Hepatocyte (in vitro differentiated cells): ENCODE measurements at regions not wholly inside any gene's neighbourhood (a gene's known extent, or its start where the extent isn't known, plus 50 kb on each side); places are given as distances from the start of the nearest gene placed in this dataset.

Experiments used
- DNase-seq: peaks from one replicate; pipeline ENCODE4 v3.0.0-alpha.2; 2016; ENCODE audit warnings: low spot score
- H2AFZ ChIP-seq: fragments of 200-600 bp; sonication (generic); 2 replicates; pipeline ENCODE4 v1.6.0; 2016; ENCODE audit warnings: antibody characterized with exemption, mild to moderate bottlenecking
- H3K27ac ChIP-seq: fragments of 200-600 bp; sonication (generic); 2 replicates; pipeline ENCODE4 v1.5.1; 2016; ENCODE audit warnings: mild to moderate bottlenecking
- H3K27me3 ChIP-seq: fragments of 200-600 bp; sonication (generic); 2 replicates; pipeline ENCODE4 v1.6.1; 2016
- H3K36me3 ChIP-seq: fragments of 200-600 bp; sonication (generic); replicated peaks from 2 replicates; pipeline ENCODE4 v1.5.1; 2016; ENCODE audit warnings: low read depth; ENCODE audit not compliant: insufficient read depth
- H3K4me1 ChIP-seq: fragments of 200-600 bp; sonication (generic); 2 replicates; pipeline ENCODE4 v1.5.1; 2016; ENCODE audit warnings: mild to moderate bottlenecking, moderate library complexity; ENCODE audit not compliant: insufficient read depth
- H3K4me2 ChIP-seq: fragments of 200-600 bp; sonication (generic); 2 replicates; pipeline ENCODE4 v1.6.0; 2016
- H3K4me3 ChIP-seq: fragments of 200-600 bp; sonication (generic); 2 replicates; pipeline ENCODE4 v1.5.1; 2016; ENCODE audit warnings: mild to moderate bottlenecking
- H3K79me2 ChIP-seq: fragments of 200-600 bp; sonication (generic); 2 replicates; pipeline ENCODE4 v1.6.0; 2017; ENCODE audit warnings: mild to moderate bottlenecking
- H3K9me2 ChIP-seq: fragments of 200-600 bp; sonication (generic); replicated peaks from 2 replicates; pipeline ENCODE4 v1.6.0; 2017; ENCODE audit warnings: mild to moderate bottlenecking; ENCODE audit not compliant: insufficient read depth
- H3K9me3 ChIP-seq: fragments of 200-600 bp; sonication (generic); 2 replicates; pipeline ENCODE4 v1.5.1; 2016; ENCODE audit warnings: low read depth, mild to moderate bottlenecking
- H4K20me1 ChIP-seq: fragments of 200-600 bp; sonication (generic); 2 replicates; pipeline ENCODE4 v1.6.0; 2016; ENCODE audit warnings: mild to moderate bottlenecking; ENCODE audit not compliant: insufficient read depth, poor library complexity, severe bottlenecking
- CTCF ChIP-seq: fragments of 200-600 bp; sonication (generic); IDR thresholded peaks from 2 replicates; pipeline ENCODE4 v1.5.1; 2016; ENCODE audit warnings: antibody characterized with exemption, mild to moderate bottlenecking; ENCODE audit not compliant: poor library complexity
- EZH2 ChIP-seq: fragments of 200-600 bp; sonication (generic); IDR thresholded peaks from 2 replicates; pipeline ENCODE4 v1.6.1; 2016; ENCODE audit warnings: antibody characterized with exemption, mild to moderate bottlenecking, borderline replicate concordance
- EZH2phosphoT487 ChIP-seq: fragments of 200-600 bp; sonication (generic); IDR thresholded peaks from one replicate; pipeline ENCODE4 v1.6.1; 2018; ENCODE audit warnings: antibody characterized with exemption, mild to moderate bottlenecking, low read depth, moderate library complexity; ENCODE audit not compliant: unreplicated experiment, severe bottlenecking
- WGBS: methylation state at CpG from one replicate; pipeline ENCODE4 v1.1.6; 2016; ENCODE audit warnings: low lambda C conversion rate; ENCODE audit errors: missing lambda C conversion rate; 5-methylcytosine and 5-hydroxymethylcytosine counted together

GRCh38 chr10:123606006-123606405, 60.1 kb upstream of the GPR26 start:
- H3K27me3 ChIP-seq: peaks cover 21% of the 10 kb centered on the region
- no peak overlapping the region for H3K27ac ChIP-seq
- H3K4me1 ChIP-seq: no peaks in the 10 kb centered on the region
- DNase-seq: no peak
- no peak overlapping the region for H2AFZ ChIP-seq
- H3K36me3 ChIP-seq: no peaks in the 10 kb centered on the region
- no peaks in the 10 kb centered on the region for H3K9me3 ChIP-seq
- no peaks in the 10 kb centered on the region for H3K79me2 ChIP-seq
- no peak overlapping the region for H3K4me2 ChIP-seq
- H3K4me3 ChIP-seq: no peak overlapping the region
- no peaks in the 10 kb centered on the region for H3K9me2 ChIP-seq
- no peaks in the 10 kb centered on the region for H4K20me1 ChIP-seq
- 85% methylated on average over 9 of the region's 9 CpGs for WGBS
- TF ChIP-seq EZH2: no peak
- TF ChIP-seq EZH2phosphoT487: no peak
- TF ChIP-seq CTCF: no peak

- Histone ChIP-seq H4K20me1 (no peaks in the 10 kb centered on the region), H3K4me3 (no peak overlapping the region), H3K4me2 (no peak overlapping the region)
These were observed 59.2 kb upstream of the GPR26 start for GRCh38 chr10:123606955-123607354.

GRCh38 chr10:123607386-123607785, 58.8 kb upstream of the GPR26 start:
- Histone ChIP-seq H3K4me2 (no peak overlapping the region), H3K4me3 (no peak overlapping the region), H3K9me3 (no peaks in the 10 kb centered on the region), H3K79me2 (no peaks in the 10 kb centered on the region), H3K27ac (no peak overlapping the region), H3K4me1 (no peaks in the 10 kb centered on the region), H3K9me2 (no peaks in the 10 kb centered on the region), H2AFZ (no peak overlapping the region), H3K36me3 (no peaks in the 10 kb centered on the region), H4K20me1 (no peaks in the 10 kb centered on the region), H3K27me3 (peaks cover 21% of the 10 kb centered on the region)
- 12% methylated on average over 1 of the region's 1 CpG for WGBS
- no peak for TF ChIP-seq CTCF
- TF ChIP-seq EZH2: no peak
- no peak for TF ChIP-seq EZH2phosphoT487
- DNase-seq: no peak

More at GRCh38 chr10:123606955-123607354, 59.2 kb upstream of the GPR26 start:
- Histone ChIP-seq H3K27ac (no peak overlapping the region), H2AFZ (no peak overlapping the region), H3K36me3 (no peaks in the 10 kb centered on the region), H3K9me2 (no peaks in the 10 kb centered on the region), H3K27me3 (peaks cover 21% of the 10 kb centered on the region), H3K9me3 (no peaks in the 10 kb centered on the region), H3K79me2 (no peaks in the 10 kb centered on the region), H3K4me1 (no peaks in the 10 kb centered on the region)
- DNase-seq: no peak
- TF ChIP-seq EZH2 (no peak), CTCF (no peak), EZH2phosphoT487 (no peak)
- WGBS: 54% methylated on average over 3 of the region's 3 CpGs

- Histone ChIP-seq H3K4me1 (no peaks in the 10 kb centered on the region), H4K20me1 (no peaks in the 10 kb centered on the region), H2AFZ (no peak overlapping the region), H3K4me3 (no peak overlapping the region), H3K79me2 (no peaks in the 10 kb centered on the region), H3K9me3 (no peaks in the 10 kb centered on the region), H3K36me3 (no peaks in the 10 kb centered on the region), H3K4me2 (no peak overlapping the region), H3K27ac (no peak overlapping the region), H3K9me2 (no peaks in the 10 kb centered on the region), H3K27me3 (peaks cover 21% of the 10 kb centered on the region)
- 60% methylated on average over 3 of the region's 3 CpGs for WGBS
- no peak for DNase-seq
- TF ChIP-seq EZH2: no peak
- TF ChIP-seq CTCF: no peak
- TF ChIP-seq EZH2phosphoT487: no peak
These were observed 58.1 kb upstream of the GPR26 start for GRCh38 chr10:123608047-123608446.
